ENCODE measurements at regions not wholly inside any gene's neighbourhood (a gene's known extent, or its start where the extent isn't known, plus 50 kb on each side); places are given as distances from the start of the nearest gene placed in this dataset.

- Histone ChIP-seq H3K4me1 (peaks cover 55% of the 10 kb centered on the region), H3K27me3 (no peaks in the 10 kb centered on the region), H3K4me3 (no peak overlapping the region), H3K9me3 (no peaks in the 10 kb centered on the region), H3K36me3 (no peaks in the 10 kb centered on the region), H3K27ac (no peak overlapping the region)
- WGBS: 75% methylated on average over 1 of the region's 1 CpG
- DNase-seq (ENCODE audit: low spot score in 2 of 2): no peak
- TF ChIP-seq POLR2AphosphoS5 (IDR thresholded peaks at IDR 0.05) (no peak), CTCF (IDR thresholded peaks at IDR 0.05) (no peak), POLR2A (IDR thresholded peaks at IDR 0.05) (no peak), EP300 (IDR thresholded peaks at IDR 0.05) (no peak)
Observed at GRCh38 chr2:62309081-62309464, 113.2 kb downstream of the B3GNT2 start.

- peaks cover 55% of the 10 kb centered on the region for H3K4me1 ChIP-seq
- no peaks in the 10 kb centered on the region for H3K27me3 ChIP-seq
- no peaks in the 10 kb centered on the region for H3K36me3 ChIP-seq
- DNase-seq (ENCODE audit: low spot score in 2 of 2): peak in 1 of 2 donors; percentile 59
- no peak for TF ChIP-seq EP300 (IDR thresholded peaks at IDR 0.05)
- TF ChIP-seq POLR2A (IDR thresholded peaks at IDR 0.05): no peak
- no peak for TF ChIP-seq CTCF (IDR thresholded peaks at IDR 0.05)
- no peak for TF ChIP-seq POLR2AphosphoS5 (IDR thresholded peaks at IDR 0.05)
- no peak overlapping the region for H3K4me3 ChIP-seq
- 59% methylated on average over 14 of the region's 15 CpGs for WGBS
- peak overlapping the region; percentile 79 for H3K27ac ChIP-seq
- no peaks in the 10 kb centered on the region for H3K9me3 ChIP-seq
Observed at GRCh38 chr2:62307469-62308389, 111.8 kb downstream of the B3GNT2 start.

GRCh38 chr2:62306751-62307468, 111.0 kb downstream of the B3GNT2 start:
- peak in 1 of 2 donors; percentile 69 for DNase-seq (ENCODE audit: low spot score in 2 of 2)
- H3K4me3 ChIP-seq: no peak overlapping the region
- peak overlapping the region; percentile 79 for H3K27ac ChIP-seq
- peaks cover 55% of the 10 kb centered on the region for H3K4me1 ChIP-seq
- WGBS: 44% methylated on average over 7 of the region's 7 CpGs
- H3K9me3 ChIP-seq: no peaks in the 10 kb centered on the region
- TF ChIP-seq EP300 (IDR thresholded peaks at IDR 0.05) (no peak), POLR2AphosphoS5 (IDR thresholded peaks at IDR 0.05) (no peak), CTCF (IDR thresholded peaks at IDR 0.05) (no peak), POLR2A (IDR thresholded peaks at IDR 0.05) (no peak)
- no peaks in the 10 kb centered on the region for H3K27me3 ChIP-seq
- H3K36me3 ChIP-seq: no peaks in the 10 kb centered on the region

GRCh38 chr2:62305421-62306176, 109.7 kb downstream of the B3GNT2 start:
- Histone ChIP-seq H3K4me1 (peaks cover 55% of the 10 kb centered on the region), H3K4me3 (no peak overlapping the region), H3K36me3 (no peaks in the 10 kb centered on the region), H3K27me3 (no peaks in the 10 kb centered on the region), H3K27ac (peak overlapping the region; percentile 0), H3K9me3 (no peaks in the 10 kb centered on the region)
- DNase-seq (ENCODE audit: low spot score in 2 of 2): peak in 1 of 2 donors; percentile 59
- WGBS: 75% methylated on average over 10 of the region's 12 CpGs
- no peak for TF ChIP-seq EP300 (IDR thresholded peaks at IDR 0.05)
- no peak for TF ChIP-seq POLR2AphosphoS5 (IDR thresholded peaks at IDR 0.05)
- TF ChIP-seq CTCF (IDR thresholded peaks at IDR 0.05): no peak
- no peak for TF ChIP-seq POLR2A (IDR thresholded peaks at IDR 0.05)
